CD4-positive, alpha-beta T cell treated with Interleukin-6 at 100 ng/mL for 8 hours (primary cell): ENCODE measurements at regions not wholly inside any gene's neighbourhood (a gene's known extent, or its start where the extent isn't known, plus 50 kb on each side); places are given as distances from the start of the nearest gene placed in this dataset.

Source experiments
- DNase-seq: peaks from one replicate; pipeline ENCODE4 v3.0.0-alpha.2; 2020; ENCODE audit warnings: mixed read lengths, low spot score

- no peak for DNase-seq
Observed at GRCh38 chr6:15796844-15797243, 134.0 kb upstream of the DTNBP1 start.

- no peak for DNase-seq
Observed at GRCh38 chr6:15796130-15796771, 133.4 kb upstream of the DTNBP1 start.

- DNase-seq: no peak
Observed at GRCh38 chr6:15793826-15794225, 131.0 kb upstream of the DTNBP1 start.

- DNase-seq: no peak
Observed at GRCh38 chr6:15793288-15793687, 130.5 kb upstream of the DTNBP1 start.

GRCh38 chr6:15792842-15793241 lies 130.0 kb upstream of the DTNBP1 start:
- no peak for DNase-seq

- no peak for DNase-seq
Observed at GRCh38 chr6:15791448-15792181, 128.8 kb upstream of the DTNBP1 start.

GRCh38 chr6:15790116-15790515 lies 127.3 kb upstream of the DTNBP1 start:
- no peak for DNase-seq

GRCh38 chr6:15786846-15787245 lies 124.0 kb upstream of the DTNBP1 start:
- no peak for DNase-seq

- DNase-seq: no peak
Observed at GRCh38 chr6:15783484-15783883, 120.7 kb upstream of the DTNBP1 start.

- no peak for DNase-seq
Observed at GRCh38 chr6:15781890-15782289, 119.1 kb upstream of the DTNBP1 start.

- DNase-seq: no peak
Observed at GRCh38 chr6:15781333-15781732, 118.5 kb upstream of the DTNBP1 start.

- DNase-seq: no peak
Observed at GRCh38 chr6:15780437-15780836, 117.6 kb upstream of the DTNBP1 start.

GRCh38 chr6:15779726-15780125 lies 116.9 kb upstream of the DTNBP1 start:
- DNase-seq: no peak

GRCh38 chr6:15776458-15776980 lies 113.7 kb upstream of the DTNBP1 start:
- no peak for DNase-seq

- DNase-seq: no peak
Observed at GRCh38 chr6:15775741-15776140, 112.9 kb upstream of the DTNBP1 start.

GRCh38 chr6:15775076-15775634 lies 112.3 kb upstream of the DTNBP1 start:
- no peak for DNase-seq

- no peak for DNase-seq
Observed at GRCh38 chr6:15773806-15774410, 111.1 kb upstream of the DTNBP1 start.

- no peak for DNase-seq
Observed at GRCh38 chr6:15770347-15771143, 107.7 kb upstream of the DTNBP1 start.

GRCh38 chr6:15769511-15770018 lies 106.7 kb upstream of the DTNBP1 start:
- DNase-seq: no peak

GRCh38 chr6:15768999-15769398 lies 106.2 kb upstream of the DTNBP1 start:
- DNase-seq: no peak

GRCh38 chr6:15763837-15764236 lies 101.0 kb upstream of the DTNBP1 start:
- no peak for DNase-seq

GRCh38 chr6:15763364-15763763 lies 100.5 kb upstream of the DTNBP1 start:
- no peak for DNase-seq
